Loucy (cell line): ENCODE measurements at regions not wholly inside any gene's neighbourhood (a gene's known extent, or its start where the extent isn't known, plus 50 kb on each side); places are given as distances from the start of the nearest gene placed in this dataset.

Source experiments
- H2AFZ ChIP-seq: fragments of 200-600 bp; sonication (generic); 2 replicates; pipeline ENCODE4 v1.6.0; 2016; ENCODE audit warnings: antibody characterized with exemption, mild to moderate bottlenecking, low read length, moderate library complexity
- H3F3A ChIP-seq: fragments of 200-600 bp; 2 replicates; pipeline ENCODE4 v1.6.0; 2016; ENCODE audit warnings: antibody characterized with exemption, low read depth, mild to moderate bottlenecking
- H3K27me3 ChIP-seq: fragments of 200-600 bp; sonication (generic); 2 replicates; pipeline ENCODE4 v1.6.1; 2014; ENCODE audit warnings: low read length, mild to moderate bottlenecking; ENCODE audit not compliant: insufficient read depth, poor library complexity, severe bottlenecking
- H3K36me3 ChIP-seq: fragments of 200-600 bp; sonication (generic); 2 replicates; pipeline ENCODE4 v1.6.1; 2016; ENCODE audit warnings: low read length; ENCODE audit not compliant: insufficient read depth
- H3K4me1 ChIP-seq: fragments of 200-600 bp; sonication (generic); 2 replicates; pipeline ENCODE4 v1.5.1; 2014; ENCODE audit warnings: low read length, mild to moderate bottlenecking; ENCODE audit not compliant: insufficient read depth, poor library complexity, severe bottlenecking
- H3K4me2 ChIP-seq: fragments of 200-600 bp; sonication (generic); 2 replicates; pipeline ENCODE4 v1.6.0; 2014; ENCODE audit warnings: antibody characterized with exemption, low read length, low read depth, mild to moderate bottlenecking; ENCODE audit not compliant: poor library complexity, severe bottlenecking
- H3K4me3 ChIP-seq: fragments of 200-600 bp; sonication (generic); 2 replicates; pipeline ENCODE4 v1.5.1; 2014; ENCODE audit warnings: low read length, mild to moderate bottlenecking, mixed read lengths; ENCODE audit not compliant: poor library complexity, severe bottlenecking
- H3K79me2 ChIP-seq: fragments of 200-600 bp; sonication (generic); 2 replicates; pipeline ENCODE4 v1.6.1; 2014; ENCODE audit warnings: low read length; ENCODE audit not compliant: insufficient read depth
- H3K9ac ChIP-seq: fragments of 200-600 bp; sonication (generic); 2 replicates; pipeline ENCODE4 v1.6.0; 2014; ENCODE audit warnings: mild to moderate bottlenecking, low read depth, low read length, moderate library complexity; ENCODE audit not compliant: poor library complexity, severe bottlenecking
- H3K9me2 ChIP-seq: fragments of 200-600 bp; sonication (generic); replicated peaks from 2 replicates; pipeline ENCODE4 v1.6.1; 2016; ENCODE audit warnings: low read depth, low read length, mixed read lengths
- H3K9me3 ChIP-seq: fragments of 200-600 bp; sonication (generic); 2 replicates; pipeline ENCODE4 v1.6.1; 2014; ENCODE audit warnings: mild to moderate bottlenecking, antibody characterized with exemption, low read length, low read depth; ENCODE audit not compliant: insufficient read depth
- H4K20me1 ChIP-seq: fragments of 200-600 bp; sonication (generic); 2 replicates; pipeline ENCODE4 v1.6.0; 2014; ENCODE audit warnings: antibody characterized with exemption, low read length, mild to moderate bottlenecking; ENCODE audit not compliant: insufficient read depth, poor library complexity, severe bottlenecking
- EZH2phosphoT487 ChIP-seq: fragments of 200-600 bp; IDR thresholded peaks from 2 replicates; pipeline ENCODE4 v1.6.1; 2018; ENCODE audit warnings: antibody characterized with exemption, mild to moderate bottlenecking, moderate library complexity, borderline replicate concordance
- TF ChIP-seq, protein P1 (sequence below): fragments of 200-600 bp; sonication (generic); conservative IDR thresholded peaks from 2 replicates; pipeline ENCODE4 v1.5.1; 2014; ENCODE audit warnings: mild to moderate bottlenecking, antibody characterized with exemption, low read length

DNA sequence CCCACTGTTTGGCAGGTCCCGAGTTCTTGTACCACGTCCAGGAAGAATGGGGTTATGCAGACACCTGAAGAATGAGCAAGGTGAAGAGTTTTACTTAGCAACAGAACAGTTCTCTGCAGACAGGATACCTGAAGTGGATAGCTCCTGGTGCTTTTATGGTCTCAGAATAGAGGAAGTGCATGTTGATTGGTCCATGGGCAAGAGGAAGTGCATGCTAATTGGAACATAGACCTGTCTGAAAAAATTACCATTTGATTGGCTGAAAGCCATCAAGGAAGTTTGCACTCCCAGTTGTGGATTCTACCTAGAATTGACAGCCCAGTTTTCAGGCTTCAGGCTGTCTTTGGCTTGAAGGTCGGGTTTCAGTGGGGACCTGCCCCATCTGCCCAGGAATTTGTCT lies 887.5 kb downstream of the FAT4 start:
- Histone ChIP-seq H3K9me2 (no peaks in the 10 kb centered on the region), H3K79me2 (no peaks in the 10 kb centered on the region), H3K4me1 (no peaks in the 10 kb centered on the region), H3K27me3 (no peaks in the 10 kb centered on the region), H2AFZ (no peak overlapping the region), H3K9ac (no peak overlapping the region), H3F3A (no peaks in the 10 kb centered on the region), H3K4me3 (no peak overlapping the region), H3K9me3 (no peaks in the 10 kb centered on the region), H3K4me2 (no peak overlapping the region), H4K20me1 (no peaks in the 10 kb centered on the region), H3K36me3 (no peaks in the 10 kb centered on the region)
- TF ChIP-seq, protein P1, sequence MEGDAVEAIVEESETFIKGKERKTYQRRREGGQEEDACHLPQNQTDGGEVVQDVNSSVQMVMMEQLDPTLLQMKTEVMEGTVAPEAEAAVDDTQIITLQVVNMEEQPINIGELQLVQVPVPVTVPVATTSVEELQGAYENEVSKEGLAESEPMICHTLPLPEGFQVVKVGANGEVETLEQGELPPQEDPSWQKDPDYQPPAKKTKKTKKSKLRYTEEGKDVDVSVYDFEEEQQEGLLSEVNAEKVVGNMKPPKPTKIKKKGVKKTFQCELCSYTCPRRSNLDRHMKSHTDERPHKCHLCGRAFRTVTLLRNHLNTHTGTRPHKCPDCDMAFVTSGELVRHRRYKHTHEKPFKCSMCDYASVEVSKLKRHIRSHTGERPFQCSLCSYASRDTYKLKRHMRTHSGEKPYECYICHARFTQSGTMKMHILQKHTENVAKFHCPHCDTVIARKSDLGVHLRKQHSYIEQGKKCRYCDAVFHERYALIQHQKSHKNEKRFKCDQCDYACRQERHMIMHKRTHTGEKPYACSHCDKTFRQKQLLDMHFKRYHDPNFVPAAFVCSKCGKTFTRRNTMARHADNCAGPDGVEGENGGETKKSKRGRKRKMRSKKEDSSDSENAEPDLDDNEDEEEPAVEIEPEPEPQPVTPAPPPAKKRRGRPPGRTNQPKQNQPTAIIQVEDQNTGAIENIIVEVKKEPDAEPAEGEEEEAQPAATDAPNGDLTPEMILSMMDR, result no peak
- TF ChIP-seq EZH2phosphoT487, result no peak

DNA sequence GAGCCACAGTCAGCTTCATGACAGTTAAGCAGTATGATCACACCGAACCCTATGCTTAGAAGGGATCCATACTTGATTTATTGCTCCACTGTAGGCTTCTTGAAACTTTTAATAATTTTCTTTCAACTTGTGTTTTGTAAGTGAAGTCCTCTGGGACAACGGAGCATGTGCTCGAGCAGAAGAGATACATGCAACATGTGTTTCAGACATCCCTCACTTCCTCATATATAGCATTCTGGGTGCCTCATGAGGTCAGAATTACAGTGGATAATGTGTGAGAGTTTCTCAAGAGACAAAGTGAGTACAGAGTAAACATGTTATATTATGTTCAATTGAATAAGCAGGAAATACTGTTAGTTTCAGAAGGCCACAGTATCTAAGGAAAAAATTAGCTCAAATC lies 893.2 kb downstream of the FAT4 start:
- H3K27me3 ChIP-seq, result no peaks in the 10 kb centered on the region

DNA sequence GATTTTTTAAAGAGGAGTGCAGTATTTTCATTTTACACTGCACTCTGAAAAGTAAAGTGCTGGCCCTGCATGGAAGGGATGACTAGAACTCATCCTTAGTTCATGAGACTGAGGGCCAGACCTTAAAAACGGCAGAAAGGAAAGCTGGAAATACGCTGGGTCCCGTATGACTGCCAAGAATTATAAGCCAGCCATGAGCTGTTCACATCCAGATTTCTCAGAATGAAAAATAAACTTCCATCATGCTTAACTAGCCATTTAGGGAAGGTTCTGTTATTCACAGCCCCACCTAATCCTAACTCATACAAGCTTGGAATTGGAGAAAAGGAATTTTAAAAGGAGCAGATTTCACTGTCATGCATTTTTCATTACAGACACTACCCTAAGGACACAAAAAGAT lies 894.4 kb downstream of the FAT4 start:
- H3K9me3 ChIP-seq, result no peaks in the 10 kb centered on the region
- H4K20me1 ChIP-seq, result no peaks in the 10 kb centered on the region
- H3K4me1 ChIP-seq, result no peaks in the 10 kb centered on the region
- H3F3A ChIP-seq, result no peaks in the 10 kb centered on the region
- TF ChIP-seq, protein P1, result no peak
- no peak for TF ChIP-seq EZH2phosphoT487
- no peaks in the 10 kb centered on the region for H3K9me2 ChIP-seq
- no peaks in the 10 kb centered on the region for H3K27me3 ChIP-seq
- no peak overlapping the region for H2AFZ ChIP-seq
- no peaks in the 10 kb centered on the region for H3K79me2 ChIP-seq
- no peak overlapping the region for H3K4me2 ChIP-seq
- no peak overlapping the region for H3K4me3 ChIP-seq
- no peak overlapping the region for H3K9ac ChIP-seq
- no peaks in the 10 kb centered on the region for H3K36me3 ChIP-seq

More for the DNA sequence above, 893.2 kb downstream of the FAT4 start:
- no peaks in the 10 kb centered on the region for H3K79me2 ChIP-seq
- H3K4me3 ChIP-seq, result no peak overlapping the region
- no peaks in the 10 kb centered on the region for H3K36me3 ChIP-seq
- H3K9me2 ChIP-seq, result no peaks in the 10 kb centered on the region
- TF ChIP-seq, protein P1, result no peak
- no peak for TF ChIP-seq EZH2phosphoT487
- no peaks in the 10 kb centered on the region for H3F3A ChIP-seq
- H2AFZ ChIP-seq, result no peak overlapping the region
- H4K20me1 ChIP-seq, result no peaks in the 10 kb centered on the region
- H3K4me2 ChIP-seq, result no peak overlapping the region
- no peak overlapping the region for H3K9ac ChIP-seq
- no peaks in the 10 kb centered on the region for H3K9me3 ChIP-seq
- H3K4me1 ChIP-seq, result no peaks in the 10 kb centered on the region
